Activated T-helper 17 cell treated with anti-CD3 and anti-CD28 coated beads, Interleukin-2, amount 50 U/mL, for 72 hours (primary cell): ENCODE measurements at regions not wholly inside any gene's neighbourhood (a gene's known extent, or its start where the extent isn't known, plus 50 kb on each side); places are given as distances from the start of the nearest gene placed in this dataset.
"Not testable (repeated sequence)": the region's sequence is repeated elsewhere in the genome, so short reads cannot be mapped to it uniquely, and the experiment has no call there.

Experiments
- ATAC-seq: fragments of 150-1000 bp; cut with Tn5 transposase; replicated peaks from 2 replicates; pipeline ENCODE4 v1.10.0; 2021; ENCODE audit warnings: mild to moderate bottlenecking, moderate library complexity
- H3K27ac Mint-ChIP-seq: one replicate; pipeline ENCODE4 v1.8.0; 2022; ENCODE audit warnings: mixed read lengths
- H3K27me3 Mint-ChIP-seq: one replicate; pipeline ENCODE4 v1.8.0; 2022; ENCODE audit warnings: mixed read lengths
- H3K36me3 Mint-ChIP-seq: one replicate; pipeline ENCODE4 v1.8.0; 2022; ENCODE audit warnings: low read depth, mild to moderate bottlenecking, mixed read lengths
- H3K4me1 Mint-ChIP-seq: one replicate; pipeline ENCODE4 v1.8.0; 2022; ENCODE audit warnings: mixed read lengths
- H3K4me3 Mint-ChIP-seq: one replicate; pipeline ENCODE4 v1.8.0; 2022; ENCODE audit warnings: mild to moderate bottlenecking, mixed read lengths
- H3K9me3 Mint-ChIP-seq: one replicate; pipeline ENCODE4 v1.8.0; 2022; ENCODE audit warnings: mixed read lengths

DNA sequence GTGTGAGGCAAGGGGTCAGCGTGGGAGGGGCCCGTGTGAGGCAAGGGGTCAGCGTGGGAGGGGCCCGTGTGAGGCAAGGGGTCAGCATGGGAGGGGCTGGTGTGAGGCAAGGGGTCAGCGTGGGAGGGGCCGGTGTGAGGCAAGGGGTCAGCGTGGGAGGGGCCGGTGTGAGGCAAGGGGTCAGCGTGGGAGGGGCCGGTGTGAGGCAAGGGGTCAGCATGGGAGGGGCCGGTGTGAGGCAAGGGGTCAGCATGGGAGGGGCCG is 119.2 kb downstream of the SEPTIN14 start:
- H3K4me1 Mint-ChIP-seq, ATAC-seq, H3K4me3 Mint-ChIP-seq, H3K36me3 Mint-ChIP-seq, H3K27me3 Mint-ChIP-seq, H3K27ac Mint-ChIP-seq, H3K9me3 Mint-ChIP-seq: not testable (repeated sequence)

DNA sequence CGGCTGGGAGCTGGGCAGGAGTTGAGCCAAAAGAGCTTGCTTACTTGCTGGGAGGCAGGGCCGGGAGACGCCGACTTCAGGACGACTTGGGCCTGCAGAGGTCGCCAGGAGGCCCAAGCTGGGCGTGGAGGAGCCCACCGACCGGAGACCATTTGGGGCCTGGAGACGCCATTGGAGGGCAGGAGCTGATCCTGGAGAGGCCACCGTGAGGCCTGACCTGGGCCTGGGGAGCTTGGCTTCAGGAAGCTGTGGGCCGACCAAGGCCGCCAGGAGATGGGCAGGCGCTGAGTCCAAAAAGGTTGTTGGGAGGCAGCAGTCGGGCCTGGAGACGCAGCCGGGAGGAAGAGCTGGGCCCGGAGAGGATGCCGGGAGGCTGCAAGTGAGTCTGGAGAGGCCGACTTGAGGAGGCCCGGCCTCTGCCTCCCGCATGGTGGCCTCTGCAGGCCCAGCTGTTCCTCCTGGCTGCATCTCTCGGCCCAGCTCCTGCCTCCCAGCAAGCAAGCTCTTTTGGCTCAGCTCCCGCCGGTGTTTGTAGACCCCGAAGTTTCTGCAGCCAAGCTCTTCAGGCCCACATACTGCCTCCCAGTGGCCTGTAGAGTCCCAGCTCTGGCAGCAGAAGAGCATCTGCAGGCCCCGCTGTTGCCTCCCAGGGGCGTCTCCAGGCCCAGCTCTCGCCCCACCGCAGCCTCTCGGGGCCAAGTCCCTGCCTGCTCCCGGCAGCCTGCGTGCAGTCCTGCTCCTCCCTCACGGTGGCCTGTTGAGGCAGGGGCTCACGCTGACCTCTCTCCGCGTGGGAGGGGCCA is 119.7 kb downstream of the SEPTIN14 start:
- not testable (repeated sequence) for H3K27ac Mint-ChIP-seq, H3K27me3 Mint-ChIP-seq, H3K4me1 Mint-ChIP-seq, ATAC-seq, H3K36me3 Mint-ChIP-seq, H3K9me3 Mint-ChIP-seq, H3K4me3 Mint-ChIP-seq

DNA sequence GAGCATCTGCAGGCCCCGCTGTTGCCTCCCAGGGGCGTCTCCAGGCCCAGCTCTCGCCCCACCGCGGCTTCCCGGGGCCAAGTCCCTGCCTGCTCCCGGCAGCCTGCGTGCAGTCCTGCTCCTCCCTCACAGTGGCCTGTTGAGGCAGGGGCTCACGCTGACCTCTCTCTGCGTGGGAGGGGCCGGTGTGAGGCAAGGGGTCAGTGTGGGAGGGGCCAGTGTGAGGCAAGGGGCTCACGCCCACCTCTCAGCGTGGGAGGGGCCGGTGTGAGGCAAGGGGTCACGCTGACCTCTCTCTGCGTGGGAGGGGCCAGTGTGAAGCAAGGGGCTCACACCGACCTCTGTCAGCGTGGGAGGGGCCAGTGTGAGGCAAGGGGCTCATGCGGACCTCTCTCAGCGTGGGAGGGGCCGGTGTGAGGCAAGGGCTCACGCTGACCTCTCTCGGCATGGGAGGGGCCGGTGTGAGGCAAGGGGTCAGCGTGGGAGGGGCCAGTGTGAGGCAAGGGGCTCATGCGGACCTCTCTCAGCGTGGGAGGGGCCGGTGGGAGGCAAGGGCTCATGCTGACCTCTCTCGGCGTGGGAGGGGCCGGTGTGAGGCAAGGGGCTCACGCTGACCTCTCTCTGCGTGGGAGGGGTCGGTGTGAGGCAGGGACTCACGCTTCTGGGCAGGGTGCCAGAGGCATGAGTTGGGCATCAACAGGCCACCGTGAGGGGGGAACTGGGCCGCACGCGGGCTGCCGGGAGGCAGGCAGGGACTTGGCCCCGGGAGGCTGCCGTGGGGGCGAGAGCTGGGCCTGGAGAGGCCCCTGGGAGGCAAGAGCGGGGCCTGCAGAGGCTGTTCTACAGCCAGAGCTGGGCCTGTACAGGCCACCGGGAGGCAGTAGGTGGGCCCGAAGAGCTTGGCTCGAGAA is 120.6 kb downstream of the SEPTIN14 start:
- not testable (repeated sequence) for H3K36me3 Mint-ChIP-seq, H3K4me3 Mint-ChIP-seq, H3K9me3 Mint-ChIP-seq, H3K27ac Mint-ChIP-seq, ATAC-seq, H3K27me3 Mint-ChIP-seq, H3K4me1 Mint-ChIP-seq

DNA sequence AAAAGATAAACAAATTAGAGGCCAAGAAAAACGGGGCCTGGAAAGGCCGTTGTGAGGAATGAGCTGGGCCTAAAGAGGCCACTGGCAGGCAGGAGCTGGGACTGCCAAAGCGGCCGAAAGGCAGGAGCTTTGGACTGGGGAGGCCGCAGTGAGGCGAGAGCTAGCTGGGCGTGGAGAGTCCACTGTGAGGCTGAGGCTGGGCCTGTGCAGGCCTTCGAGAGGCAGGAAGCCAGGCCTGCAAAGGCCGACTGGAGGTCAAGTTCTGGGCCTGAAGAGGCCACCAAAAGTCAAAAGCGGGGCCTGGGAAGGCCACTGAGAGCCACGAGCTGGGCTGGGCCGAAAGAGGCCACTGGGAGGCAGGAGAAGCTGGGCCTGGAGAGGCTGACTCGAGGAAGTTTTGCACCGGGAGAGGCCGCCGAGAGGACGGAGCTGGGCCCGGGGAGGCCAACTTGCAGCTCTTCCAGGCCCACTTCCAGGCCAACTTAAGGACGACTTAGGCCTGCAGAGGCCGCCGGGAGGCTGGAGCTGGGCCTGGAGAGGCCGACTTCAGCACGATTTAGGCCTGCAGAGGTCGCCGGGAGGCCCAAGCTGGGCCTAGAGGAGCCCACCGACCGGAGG is 121.8 kb downstream of the SEPTIN14 start:
- not testable (repeated sequence) for H3K9me3 Mint-ChIP-seq, H3K4me3 Mint-ChIP-seq, H3K27ac Mint-ChIP-seq, H3K4me1 Mint-ChIP-seq, H3K27me3 Mint-ChIP-seq, H3K36me3 Mint-ChIP-seq, ATAC-seq

DNA sequence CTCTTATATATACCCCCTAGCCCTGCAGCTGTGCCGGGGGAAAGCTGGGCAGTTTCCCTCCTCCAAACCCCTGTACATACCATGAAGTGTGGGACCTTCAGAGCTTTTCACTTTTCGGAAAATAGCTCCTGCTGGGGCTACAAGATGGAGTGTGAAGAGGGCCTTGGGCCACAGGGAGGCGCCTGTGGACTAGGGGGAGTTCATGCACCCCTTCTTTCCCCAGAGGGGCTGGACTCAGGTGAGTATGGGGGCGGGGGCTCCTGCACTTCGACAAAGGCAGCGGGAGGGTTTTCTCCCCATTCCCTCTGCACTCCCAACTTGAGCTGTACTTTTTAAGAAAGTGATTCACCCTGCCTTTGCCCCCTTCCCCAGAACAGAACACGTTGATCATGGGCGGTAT is 122.5 kb downstream of the SEPTIN14 start:
- not testable (repeated sequence) for H3K4me1 Mint-ChIP-seq, H3K27ac Mint-ChIP-seq, H3K36me3 Mint-ChIP-seq, ATAC-seq, H3K4me3 Mint-ChIP-seq, H3K27me3 Mint-ChIP-seq, H3K9me3 Mint-ChIP-seq

DNA sequence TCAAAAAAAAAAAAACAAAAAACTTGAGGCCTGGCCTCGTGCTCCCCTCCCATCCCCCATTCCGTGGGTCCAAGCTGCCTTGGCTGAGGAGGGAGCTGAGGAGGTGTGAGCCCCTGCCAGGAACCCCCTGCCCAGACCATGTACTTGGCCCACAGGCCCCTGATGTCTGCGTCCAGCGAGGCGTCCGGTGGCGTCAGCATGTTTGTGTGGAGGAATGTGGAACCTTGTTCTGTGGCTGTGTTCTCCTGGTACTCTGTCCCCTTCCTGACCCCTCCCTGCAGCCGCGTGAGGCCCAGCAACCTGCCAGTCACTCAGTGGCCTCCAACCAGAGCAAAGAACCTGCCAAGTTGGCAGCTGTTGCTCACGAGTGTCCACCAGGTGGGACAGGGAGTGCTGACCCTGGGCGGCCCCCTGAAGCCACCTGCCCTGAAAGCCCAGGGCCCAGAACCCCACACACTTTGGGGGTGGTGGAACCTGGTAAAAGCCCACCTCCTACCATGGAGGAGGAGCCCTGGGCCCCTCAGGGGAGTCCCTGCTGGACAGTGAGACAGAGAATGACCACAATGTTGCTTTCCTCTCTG is 125.8 kb downstream of the SEPTIN14 start:
- ATAC-seq, H3K36me3 Mint-ChIP-seq, H3K27ac Mint-ChIP-seq, H3K4me3 Mint-ChIP-seq, H3K4me1 Mint-ChIP-seq, H3K9me3 Mint-ChIP-seq, H3K27me3 Mint-ChIP-seq: not testable (repeated sequence)

DNA sequence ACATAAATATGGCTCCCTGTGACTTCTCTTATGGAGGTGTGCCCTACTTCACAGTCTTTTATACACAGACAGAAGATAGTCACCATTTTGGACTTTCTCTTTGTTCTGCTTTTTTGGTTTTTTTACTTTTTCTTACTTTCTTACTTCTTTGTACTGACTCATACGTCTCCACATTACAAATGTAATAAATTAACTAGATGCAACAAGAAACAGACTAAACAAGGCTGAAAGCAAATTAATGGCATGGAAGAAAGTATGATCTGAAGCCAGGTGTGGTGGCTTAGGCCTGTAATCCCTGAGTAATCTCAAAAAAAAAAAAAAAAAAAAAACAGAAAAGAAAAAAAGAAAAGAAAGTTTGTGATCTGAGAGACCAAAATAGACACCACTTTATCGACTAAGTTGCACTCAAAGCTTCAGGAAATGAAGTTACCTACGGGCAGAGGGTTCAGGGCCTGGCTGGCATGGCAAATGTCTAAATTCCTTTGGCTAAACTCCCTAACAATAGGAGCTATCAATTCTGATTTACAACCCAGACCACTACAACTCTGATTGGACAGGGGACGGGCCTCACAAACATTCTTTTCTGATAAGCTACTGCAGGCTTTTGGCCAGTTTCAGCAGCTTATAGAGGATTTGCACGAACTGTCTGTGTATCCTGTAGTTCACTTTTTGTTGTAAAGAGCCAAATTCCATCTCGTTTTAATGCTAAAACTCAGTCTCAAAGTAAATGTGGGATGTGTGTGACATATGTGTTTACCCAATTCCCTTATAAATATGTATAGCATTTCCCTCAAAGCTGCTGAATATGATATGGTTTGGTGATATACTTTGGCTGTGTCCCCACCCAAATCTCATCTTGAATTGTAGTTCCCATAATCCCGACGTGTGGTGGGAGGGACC is 129.1 kb downstream of the SEPTIN14 start:
- ATAC-seq, result no peak
- Mint-ChIP-seq H3K4me3 (no peak overlapping the region), H3K9me3 (no peaks in the 10 kb centered on the region), H3K27ac (no peak overlapping the region), H3K27me3 (no peaks in the 10 kb centered on the region), H3K36me3 (no peaks in the 10 kb centered on the region), H3K4me1 (no peaks in the 10 kb centered on the region)

DNA sequence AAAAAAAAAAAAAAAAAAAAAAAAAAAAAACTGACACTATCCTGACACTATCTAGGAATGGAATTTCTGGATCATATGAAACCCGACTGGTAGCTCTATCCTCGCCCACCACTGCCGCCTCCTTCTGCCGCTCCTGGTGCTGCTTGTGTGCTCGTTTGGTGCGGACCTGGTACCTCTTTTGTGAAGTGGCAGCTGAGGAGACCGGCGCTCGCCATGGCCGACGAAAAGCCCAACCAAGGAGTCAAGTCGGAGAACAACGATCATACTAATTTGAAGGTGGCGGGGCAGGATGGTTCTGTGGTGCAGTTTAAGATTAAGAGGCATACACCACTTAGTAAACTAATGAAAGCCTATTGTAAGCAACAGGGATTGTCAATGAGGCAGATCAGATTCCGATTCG is 130.6 kb downstream of the SEPTIN14 start:
- Mint-ChIP-seq H3K27me3 (no peaks in the 10 kb centered on the region), H3K4me1 (no peaks in the 10 kb centered on the region), H3K27ac (no peak overlapping the region), H3K4me3 (no peak overlapping the region), H3K36me3 (no peaks in the 10 kb centered on the region), H3K9me3 (no peaks in the 10 kb centered on the region)
- no peak for ATAC-seq

DNA sequence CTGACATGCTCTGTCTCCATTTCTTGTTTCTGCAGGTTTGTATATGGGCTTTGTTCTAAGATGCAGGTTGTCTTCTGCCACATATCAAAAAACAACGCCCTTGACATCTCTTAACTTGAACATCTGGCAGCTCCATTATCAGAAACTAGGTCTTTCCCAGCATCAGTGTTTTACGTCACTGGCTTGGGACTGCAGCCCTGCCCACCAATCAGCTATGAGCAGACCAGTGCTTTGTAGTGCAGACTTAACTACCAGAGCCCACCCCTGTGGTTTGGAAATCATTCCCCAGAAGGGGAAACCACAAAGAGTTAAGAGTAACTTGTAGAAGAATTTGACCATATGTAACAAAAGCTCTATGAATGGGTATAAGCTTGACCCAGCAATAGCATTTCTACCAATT is 132.4 kb downstream of the SEPTIN14 start:
- Mint-ChIP-seq H3K4me1 (no peaks in the 10 kb centered on the region), H3K9me3 (no peaks in the 10 kb centered on the region), H3K4me3 (no peak overlapping the region), H3K27ac (no peak overlapping the region), H3K36me3 (no peaks in the 10 kb centered on the region), H3K27me3 (no peaks in the 10 kb centered on the region)
- ATAC-seq, result no peak

DNA sequence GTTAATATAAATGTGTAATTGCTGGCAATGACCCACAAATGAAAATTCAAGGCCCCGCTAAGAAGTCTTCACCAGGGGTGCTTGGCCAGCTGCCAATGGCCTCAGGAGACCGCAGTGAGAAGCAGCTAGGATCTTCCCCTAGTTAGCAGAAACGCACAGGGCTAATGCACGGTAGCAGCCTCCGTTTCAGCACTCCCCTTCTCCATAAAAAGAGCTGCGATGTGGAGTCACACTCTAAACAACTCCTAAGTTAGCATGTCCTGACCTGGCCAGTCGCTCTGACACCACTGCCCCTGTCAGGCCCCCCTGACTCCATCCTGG is 139.0 kb downstream of the SEPTIN14 start:
- Mint-ChIP-seq H3K9me3 (no peaks in the 10 kb centered on the region), H3K36me3 (no peaks in the 10 kb centered on the region), H3K27me3 (no peaks in the 10 kb centered on the region), H3K27ac (no peak overlapping the region), H3K4me1 (no peaks in the 10 kb centered on the region), H3K4me3 (no peak overlapping the region)
- no peak for ATAC-seq

DNA sequence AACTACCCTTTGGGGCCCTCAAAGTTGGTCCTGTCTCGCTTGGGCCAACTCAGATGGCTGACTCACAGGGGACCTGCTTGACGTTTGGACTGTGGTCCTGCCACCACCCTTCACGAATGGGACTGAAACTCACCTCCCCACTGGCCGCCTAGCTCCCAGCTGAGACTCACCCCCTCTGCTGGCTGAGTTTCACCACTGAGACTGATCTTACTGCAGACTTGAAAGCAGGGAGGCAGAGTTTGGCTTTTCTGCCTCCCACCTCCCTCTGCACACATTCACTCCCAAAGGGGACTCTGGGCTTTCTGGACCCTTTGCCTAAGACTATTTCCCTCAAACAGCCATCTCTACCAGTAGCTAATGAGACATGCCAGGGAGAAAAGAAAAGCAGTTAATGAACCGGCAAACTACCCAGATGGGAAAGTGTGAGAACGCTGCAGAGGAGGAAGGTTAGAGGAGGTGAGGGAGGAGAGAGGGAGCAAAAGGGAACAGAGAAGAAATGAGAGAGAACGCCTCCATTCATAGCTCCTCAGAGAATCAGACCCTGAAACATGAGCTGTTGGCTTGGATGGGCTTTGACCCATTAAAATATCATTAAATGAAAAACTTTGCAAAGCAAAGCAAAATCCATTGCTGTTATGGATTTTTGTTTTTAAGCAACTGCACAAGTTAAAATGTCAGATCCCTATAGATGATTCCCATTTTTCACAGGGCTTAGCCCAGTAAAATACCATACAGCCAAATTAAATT is 139.5 kb downstream of the SEPTIN14 start:
- not testable (repeated sequence) for H3K4me1 Mint-ChIP-seq
- peak; percentile 88 for ATAC-seq

DNA sequence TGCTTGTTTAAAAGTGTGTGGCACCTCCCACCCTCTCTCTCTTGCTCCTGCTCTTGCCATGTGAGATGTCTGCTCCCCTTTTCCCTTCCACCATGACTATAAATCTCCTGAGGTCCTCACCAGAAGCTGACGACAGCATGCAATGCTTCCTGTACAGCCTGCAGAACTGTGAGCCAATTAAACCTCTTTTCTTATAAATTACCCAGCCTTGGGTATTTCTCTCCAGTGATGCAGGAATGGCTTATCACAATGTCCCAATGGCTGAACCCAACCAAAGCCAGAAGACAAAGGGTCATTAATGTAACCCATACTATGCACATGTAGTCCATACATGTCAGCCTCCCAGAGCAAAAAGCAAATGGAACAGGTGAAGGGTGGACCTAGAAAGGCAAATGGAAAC is 141.5 kb downstream of the SEPTIN14 start:
- ATAC-seq, H3K4me3 Mint-ChIP-seq, H3K9me3 Mint-ChIP-seq, H3K4me1 Mint-ChIP-seq, H3K27ac Mint-ChIP-seq, H3K36me3 Mint-ChIP-seq, H3K27me3 Mint-ChIP-seq: not testable (repeated sequence)

More for the DNA sequence above, 139.5 kb downstream of the SEPTIN14 start:
- not testable (repeated sequence) for H3K36me3 Mint-ChIP-seq, H3K27me3 Mint-ChIP-seq, H3K4me3 Mint-ChIP-seq, H3K27ac Mint-ChIP-seq, H3K9me3 Mint-ChIP-seq

DNA sequence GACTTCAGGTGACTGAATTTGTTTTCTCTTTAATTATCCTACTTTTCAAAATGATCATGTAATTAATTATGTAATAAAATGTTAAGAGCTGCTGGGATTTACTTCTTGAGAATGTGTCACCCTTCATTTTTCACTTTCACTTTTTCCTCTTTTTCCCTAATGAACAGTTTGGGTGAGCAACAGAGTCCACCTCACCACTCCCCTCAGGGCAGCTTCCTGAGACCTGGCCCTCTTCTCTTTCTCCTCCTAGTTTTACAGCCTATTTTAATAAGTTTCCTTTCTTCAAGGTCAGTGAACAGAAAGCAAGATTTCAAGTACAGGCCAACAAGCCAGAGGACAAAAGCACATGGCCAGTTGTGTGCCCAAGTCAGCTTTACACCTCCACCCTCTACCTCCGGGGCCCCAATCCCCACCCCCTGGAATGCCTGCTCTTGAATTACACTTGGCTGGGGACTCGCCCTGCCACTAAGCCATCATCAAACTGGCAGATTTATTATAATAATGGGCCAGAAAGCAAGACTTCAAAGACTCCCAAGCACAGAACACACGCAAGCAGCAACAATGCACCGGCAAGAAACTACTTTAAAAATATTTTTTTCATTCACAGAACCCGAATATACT is 143.1 kb upstream of the VOPP1 start:
- H3K36me3 Mint-ChIP-seq, H3K27ac Mint-ChIP-seq, H3K27me3 Mint-ChIP-seq, ATAC-seq, H3K9me3 Mint-ChIP-seq, H3K4me3 Mint-ChIP-seq, H3K4me1 Mint-ChIP-seq: not testable (repeated sequence)
